ENCODE measurements at regions not wholly inside any gene's neighbourhood (a gene's known extent, or its start where the extent isn't known, plus 50 kb on each side); places are given as distances from the start of the nearest gene placed in this dataset.

- no peaks in the 10 kb centered on the region for H3K4me1 ChIP-seq
- no peak overlapping the region for H3K27ac ChIP-seq
- no peaks in the 10 kb centered on the region for H3K27me3 ChIP-seq
- TF ChIP-seq CTCF (IDR thresholded peaks at IDR 0.05), result no peak
- H3K36me3 ChIP-seq, result no peaks in the 10 kb centered on the region
- H3K4me3 ChIP-seq, result no peak overlapping the region
- intact Hi-C loops (cut with DNase I; ENCODE audit: low total_unique reads), result no loop called here
- no peak for DNase-seq
- H3K9me3 ChIP-seq, result no peaks in the 10 kb centered on the region
These were observed 169.6 kb downstream of the EVX1 start for GRCh38 chr7:27412164-27412563.

- intact Hi-C loops (cut with DNase I; ENCODE audit: low total_unique reads), result no loop called here
- H3K36me3 ChIP-seq, result no peaks in the 10 kb centered on the region
- H3K27me3 ChIP-seq, result peaks cover 0 to 2% of the 10 kb centered on the region in 2 donors
- DNase-seq, result no peak
- TF ChIP-seq CTCF (IDR thresholded peaks at IDR 0.05), result no peak
- H3K4me1 ChIP-seq, result no peaks in the 10 kb centered on the region
- no peak overlapping the region for H3K4me3 ChIP-seq
- no peaks in the 10 kb centered on the region for H3K9me3 ChIP-seq
- no peak overlapping the region for H3K27ac ChIP-seq
These were observed 175.9 kb downstream of the EVX1 start for GRCh38 chr7:27418541-27418940.

- no peak for DNase-seq
- no peak overlapping the region for H3K27ac ChIP-seq
- TF ChIP-seq CTCF (IDR thresholded peaks at IDR 0.05), result no peak
- no peak overlapping the region for H3K4me3 ChIP-seq
- no peaks in the 10 kb centered on the region for H3K9me3 ChIP-seq
- no peaks in the 10 kb centered on the region for H3K4me1 ChIP-seq
- no peaks in the 10 kb centered on the region for H3K36me3 ChIP-seq
- peaks cover 0 to 3% of the 10 kb centered on the region in 2 donors for H3K27me3 ChIP-seq
- intact Hi-C loops (cut with DNase I; ENCODE audit: low total_unique reads), result no loop called here
These were observed 177.1 kb downstream of the EVX1 start for GRCh38 chr7:27419581-27420177.

- DNase-seq, result no peak
- peaks cover 0 to 10% of the 10 kb centered on the region in 2 donors for H3K27me3 ChIP-seq
- H3K9me3 ChIP-seq, result no peaks in the 10 kb centered on the region
- intact Hi-C loops (cut with DNase I; ENCODE audit: low total_unique reads), result no loop called here
- TF ChIP-seq CTCF (IDR thresholded peaks at IDR 0.05), result no peak
- H3K27ac ChIP-seq, result no peak overlapping the region
- no peak overlapping the region for H3K4me3 ChIP-seq
- H3K36me3 ChIP-seq, result no peaks in the 10 kb centered on the region
- H3K4me1 ChIP-seq, result no peaks in the 10 kb centered on the region
These were observed 178.1 kb downstream of the EVX1 start for GRCh38 chr7:27420702-27421101.

- Histone ChIP-seq H3K27me3 (peaks cover 0 to 12% of the 10 kb centered on the region in 2 donors), H3K36me3 (no peaks in the 10 kb centered on the region), H3K4me1 (no peaks in the 10 kb centered on the region), H3K27ac (no peak overlapping the region), H3K9me3 (no peaks in the 10 kb centered on the region), H3K4me3 (no peak overlapping the region)
- intact Hi-C loops (cut with DNase I; ENCODE audit: low total_unique reads), result no loop called here
- DNase-seq, result no peak
- TF ChIP-seq CTCF (IDR thresholded peaks at IDR 0.05), result no peak
These were observed 180.7 kb downstream of the EVX1 start for GRCh38 chr7:27423290-27423689.

- no peaks in the 10 kb centered on the region for H3K9me3 ChIP-seq
- H3K4me1 ChIP-seq, result no peaks in the 10 kb centered on the region
- no peak overlapping the region for H3K4me3 ChIP-seq
- no peak for DNase-seq
- intact Hi-C loops (cut with DNase I; ENCODE audit: low total_unique reads), result no loop called here
- H3K27ac ChIP-seq, result no peak overlapping the region
- no peaks in the 10 kb centered on the region for H3K36me3 ChIP-seq
- peaks cover 0 to 12% of the 10 kb centered on the region in 2 donors for H3K27me3 ChIP-seq
- TF ChIP-seq CTCF (IDR thresholded peaks at IDR 0.05), result no peak
These were observed 181.2 kb downstream of the EVX1 start for GRCh38 chr7:27423821-27424220.
